Glutamatergic neuron (in vitro differentiated cells): ENCODE measurements at regions not wholly inside any gene's neighbourhood (a gene's known extent, or its start where the extent isn't known, plus 50 kb on each side); places are given as distances from the start of the nearest gene placed in this dataset.

Experiments
- DNase-seq: peaks from one replicate; pipeline ENCODE4 v3.0.0; 2022
- H3K27ac Mint-ChIP-seq: one replicate; pipeline ENCODE4 v1.8.0; 2020; ENCODE audit warnings: mild to moderate bottlenecking, mixed read lengths, inconsistent platforms; ENCODE audit not compliant: unreplicated experiment
- H3K27me3 Mint-ChIP-seq: one replicate; pipeline ENCODE4 v1.8.0; 2020; ENCODE audit warnings: mild to moderate bottlenecking, moderate library complexity, mixed read lengths, inconsistent platforms; ENCODE audit not compliant: unreplicated experiment
- H3K36me3 Mint-ChIP-seq: one replicate; pipeline ENCODE4 v1.8.0; 2020; ENCODE audit warnings: mild to moderate bottlenecking, mixed read lengths, inconsistent platforms; ENCODE audit not compliant: unreplicated experiment
- H3K4me1 Mint-ChIP-seq: one replicate; pipeline ENCODE4 v1.8.0; 2020; ENCODE audit warnings: mild to moderate bottlenecking, low read depth, mixed read lengths, inconsistent platforms; ENCODE audit not compliant: unreplicated experiment
- H3K4me3 Mint-ChIP-seq: one replicate; pipeline ENCODE4 v1.8.0; 2020; ENCODE audit warnings: mild to moderate bottlenecking, mixed read lengths, inconsistent platforms; ENCODE audit not compliant: unreplicated experiment
- H3K9me3 Mint-ChIP-seq: one replicate; pipeline ENCODE4 v1.8.0; 2020; ENCODE audit warnings: mild to moderate bottlenecking, moderate library complexity, mixed read lengths, inconsistent platforms; ENCODE audit not compliant: unreplicated experiment
- TF ChIP-seq, protein P1 (sequence below): fragments of 200-600 bp; sonication (generic); IDR thresholded peaks from one replicate; pipeline ENCODE4 v1.5.0; 2021; ENCODE audit not compliant: partially characterized antibody, unreplicated experiment

GRCh38 chr3:69442771-69443311 is 57.0 kb upstream of the FRMD4B start:
- TF ChIP-seq, protein P1, sequence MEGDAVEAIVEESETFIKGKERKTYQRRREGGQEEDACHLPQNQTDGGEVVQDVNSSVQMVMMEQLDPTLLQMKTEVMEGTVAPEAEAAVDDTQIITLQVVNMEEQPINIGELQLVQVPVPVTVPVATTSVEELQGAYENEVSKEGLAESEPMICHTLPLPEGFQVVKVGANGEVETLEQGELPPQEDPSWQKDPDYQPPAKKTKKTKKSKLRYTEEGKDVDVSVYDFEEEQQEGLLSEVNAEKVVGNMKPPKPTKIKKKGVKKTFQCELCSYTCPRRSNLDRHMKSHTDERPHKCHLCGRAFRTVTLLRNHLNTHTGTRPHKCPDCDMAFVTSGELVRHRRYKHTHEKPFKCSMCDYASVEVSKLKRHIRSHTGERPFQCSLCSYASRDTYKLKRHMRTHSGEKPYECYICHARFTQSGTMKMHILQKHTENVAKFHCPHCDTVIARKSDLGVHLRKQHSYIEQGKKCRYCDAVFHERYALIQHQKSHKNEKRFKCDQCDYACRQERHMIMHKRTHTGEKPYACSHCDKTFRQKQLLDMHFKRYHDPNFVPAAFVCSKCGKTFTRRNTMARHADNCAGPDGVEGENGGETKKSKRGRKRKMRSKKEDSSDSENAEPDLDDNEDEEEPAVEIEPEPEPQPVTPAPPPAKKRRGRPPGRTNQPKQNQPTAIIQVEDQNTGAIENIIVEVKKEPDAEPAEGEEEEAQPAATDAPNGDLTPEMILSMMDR = no peak
- no peak overlapping the region for H3K27ac Mint-ChIP-seq
- H3K27me3 Mint-ChIP-seq = peaks cover 2% of the 10 kb centered on the region
- H3K4me3 Mint-ChIP-seq = no peak overlapping the region
- H3K9me3 Mint-ChIP-seq = peaks cover 1% of the 10 kb centered on the region
- no peaks in the 10 kb centered on the region for H3K4me1 Mint-ChIP-seq
- DNase-seq = no peak
- H3K36me3 Mint-ChIP-seq = no peaks in the 10 kb centered on the region

DNA sequence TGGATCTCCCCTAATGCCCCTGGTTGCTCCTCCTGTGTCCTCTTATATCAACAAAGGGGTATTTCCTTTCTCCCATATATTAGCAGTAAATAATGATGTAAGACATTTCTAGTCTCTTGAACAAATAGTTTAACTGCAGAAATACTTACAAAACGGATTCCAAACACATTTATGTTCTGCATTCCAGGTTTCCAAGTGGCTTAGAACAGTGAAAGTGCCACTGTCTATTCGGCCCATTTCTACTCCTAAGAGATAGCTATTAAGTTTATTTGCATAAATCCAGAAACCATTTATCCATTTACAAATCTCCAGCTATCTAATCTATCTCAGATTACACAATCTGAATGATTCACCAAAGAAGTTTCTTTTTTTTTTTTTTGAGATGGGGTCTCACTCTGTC is 55.8 kb upstream of the FRMD4B start:
- Mint-ChIP-seq H3K9me3 (peaks cover 1% of the 10 kb centered on the region), H3K27me3 (peaks cover 2% of the 10 kb centered on the region), H3K4me1 (no peaks in the 10 kb centered on the region), H3K36me3 (no peaks in the 10 kb centered on the region), H3K4me3 (no peak overlapping the region), H3K27ac (no peak overlapping the region)
- DNase-seq = no peak
- TF ChIP-seq, protein P1 = no peak

DNA sequence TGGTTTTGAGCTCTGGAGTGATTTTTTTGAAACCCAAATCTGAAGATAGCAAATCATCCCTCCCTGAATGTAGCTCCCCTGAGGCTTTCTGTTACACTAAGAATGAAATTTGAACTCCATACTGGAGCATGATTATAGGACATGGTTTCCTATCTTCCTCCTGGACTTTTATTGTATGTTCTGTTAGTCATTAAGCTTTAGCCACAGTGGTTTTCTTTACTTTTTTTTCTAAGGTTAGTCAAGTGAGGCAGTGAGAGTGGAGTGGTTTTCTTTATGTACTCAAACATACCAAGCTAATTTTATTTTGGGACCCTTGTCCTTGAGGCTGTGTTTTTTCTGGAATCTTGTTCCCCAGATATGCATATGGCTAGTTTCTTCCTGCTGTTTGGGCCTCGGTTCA is 55.2 kb upstream of the FRMD4B start:
- Mint-ChIP-seq H3K4me3 (no peak overlapping the region), H3K9me3 (peaks cover 1% of the 10 kb centered on the region), H3K27me3 (peaks cover 2% of the 10 kb centered on the region), H3K27ac (no peak overlapping the region), H3K36me3 (no peaks in the 10 kb centered on the region), H3K4me1 (no peaks in the 10 kb centered on the region)
- no peak for DNase-seq
- TF ChIP-seq, protein P1 = no peak

- H3K36me3 Mint-ChIP-seq = no peaks in the 10 kb centered on the region
Measured at GRCh38 chr3:69439643-69440270, 53.9 kb upstream of the FRMD4B start.

DNA sequence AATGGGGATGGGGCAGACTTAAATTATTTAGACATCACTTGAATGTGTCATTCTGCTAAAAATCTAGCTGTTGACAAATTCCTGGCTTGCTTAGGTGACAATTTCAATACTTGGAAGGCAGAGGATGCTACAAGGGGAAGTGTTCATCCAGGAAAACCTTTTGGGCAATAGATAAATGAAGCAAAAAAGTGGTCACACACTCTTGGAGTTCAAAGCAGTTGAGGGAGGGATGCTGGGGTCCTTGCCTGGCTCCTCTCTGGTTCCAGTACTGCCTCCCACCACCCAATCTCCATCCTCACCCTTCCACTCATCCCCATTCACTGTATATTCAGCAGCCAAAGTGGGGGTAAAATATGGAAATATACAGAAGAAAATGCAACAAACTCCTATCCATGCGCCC is 52.6 kb upstream of the FRMD4B start:
- TF ChIP-seq, protein P1 = no peak

More at GRCh38 chr3:69439643-69440270, 53.9 kb upstream of the FRMD4B start:
- TF ChIP-seq, protein P1 = peak; percentile 60
- Mint-ChIP-seq H3K9me3 (peaks cover 1% of the 10 kb centered on the region), H3K4me3 (no peak overlapping the region), H3K27me3 (peaks cover 2% of the 10 kb centered on the region), H3K27ac (no peak overlapping the region), H3K4me1 (no peaks in the 10 kb centered on the region)
- DNase-seq = no peak

More for the DNA sequence above, 52.6 kb upstream of the FRMD4B start:
- H3K27ac Mint-ChIP-seq = no peak overlapping the region
- no peaks in the 10 kb centered on the region for H3K36me3 Mint-ChIP-seq
- peaks cover 1% of the 10 kb centered on the region for H3K9me3 Mint-ChIP-seq
- no peaks in the 10 kb centered on the region for H3K27me3 Mint-ChIP-seq
- DNase-seq = no peak
- H3K4me3 Mint-ChIP-seq = no peak overlapping the region
- H3K4me1 Mint-ChIP-seq = no peaks in the 10 kb centered on the region
